ENCODE measurements at regions not wholly inside any gene's neighbourhood (a gene's known extent, or its start where the extent isn't known, plus 50 kb on each side); places are given as distances from the start of the nearest gene placed in this dataset.

DNA sequence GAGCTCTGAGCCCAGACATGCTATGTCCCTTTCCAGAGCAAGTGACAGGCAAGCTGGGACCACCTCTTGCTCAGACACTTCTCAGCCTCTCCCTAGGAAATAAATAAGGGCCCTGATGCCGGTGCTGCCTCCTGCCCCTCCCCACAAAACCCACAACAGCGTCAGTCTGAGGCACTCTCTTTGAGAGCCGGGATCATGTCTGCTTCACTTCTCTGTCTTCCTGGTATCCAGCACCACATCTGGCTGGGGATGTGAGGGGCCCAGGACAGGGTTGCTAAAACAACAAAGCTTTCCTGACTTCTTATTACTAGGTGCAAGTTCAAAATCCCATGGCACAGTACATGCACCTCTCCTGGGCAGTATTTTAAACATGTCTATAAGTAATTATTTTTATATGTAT lies 103.9 kb upstream of the GLI2 start:
- TF ChIP-seq, protein P1, sequence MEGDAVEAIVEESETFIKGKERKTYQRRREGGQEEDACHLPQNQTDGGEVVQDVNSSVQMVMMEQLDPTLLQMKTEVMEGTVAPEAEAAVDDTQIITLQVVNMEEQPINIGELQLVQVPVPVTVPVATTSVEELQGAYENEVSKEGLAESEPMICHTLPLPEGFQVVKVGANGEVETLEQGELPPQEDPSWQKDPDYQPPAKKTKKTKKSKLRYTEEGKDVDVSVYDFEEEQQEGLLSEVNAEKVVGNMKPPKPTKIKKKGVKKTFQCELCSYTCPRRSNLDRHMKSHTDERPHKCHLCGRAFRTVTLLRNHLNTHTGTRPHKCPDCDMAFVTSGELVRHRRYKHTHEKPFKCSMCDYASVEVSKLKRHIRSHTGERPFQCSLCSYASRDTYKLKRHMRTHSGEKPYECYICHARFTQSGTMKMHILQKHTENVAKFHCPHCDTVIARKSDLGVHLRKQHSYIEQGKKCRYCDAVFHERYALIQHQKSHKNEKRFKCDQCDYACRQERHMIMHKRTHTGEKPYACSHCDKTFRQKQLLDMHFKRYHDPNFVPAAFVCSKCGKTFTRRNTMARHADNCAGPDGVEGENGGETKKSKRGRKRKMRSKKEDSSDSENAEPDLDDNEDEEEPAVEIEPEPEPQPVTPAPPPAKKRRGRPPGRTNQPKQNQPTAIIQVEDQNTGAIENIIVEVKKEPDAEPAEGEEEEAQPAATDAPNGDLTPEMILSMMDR (IDR thresholded peaks at IDR 0.05), result no peak
- TF ChIP-seq POLR2A (IDR thresholded peaks at IDR 0.05), result no peak
